Activated B cell treated with CpG ODN at 0.5 μM for 24 hours (primary cell): ENCODE measurements at regions not wholly inside any gene's neighbourhood (a gene's known extent, or its start where the extent isn't known, plus 50 kb on each side); places are given as distances from the start of the nearest gene placed in this dataset.

Experiments
- ATAC-seq: fragments of 200-7000 bp; cut with Tn5 transposase; one replicate; pipeline ENCODE4 v1.10.0; 2021; ENCODE audit warnings: low read depth, mild to moderate bottlenecking, moderate library complexity
- CTCF ChIA-PET: fragments of 350-600 bp; sonication (Branson Sonifier 250); formaldehyde crosslinking; loops from one replicate; lab custom pipeline; 2021; ENCODE audit warnings: antibody characterized with exemption; lab: Charles Lee
- POLR2A ChIA-PET: fragments of 350-600 bp; sonication (Branson Sonifier 250); formaldehyde crosslinking; loops from one replicate; lab custom pipeline; 2021; ENCODE audit warnings: antibody characterized with exemption; lab: Charles Lee
- DNase-seq: peaks from one replicate; pipeline ENCODE4 v3.0.0; 2022
- H3K27ac Mint-ChIP-seq: one replicate; pipeline ENCODE4 v1.8.0; 2020; ENCODE audit warnings: mixed read lengths
- H3K27me3 Mint-ChIP-seq: one replicate; pipeline ENCODE4 v1.8.0; 2021; ENCODE audit warnings: mixed read lengths
- H3K36me3 Mint-ChIP-seq: one replicate; pipeline ENCODE4 v1.8.0; 2021; ENCODE audit warnings: low read depth, mixed read lengths
- H3K4me1 Mint-ChIP-seq: one replicate; pipeline ENCODE4 v1.8.0; 2021; ENCODE audit warnings: mixed read lengths
- H3K4me3 Mint-ChIP-seq: one replicate; pipeline ENCODE4 v1.8.0; 2020; ENCODE audit warnings: mild to moderate bottlenecking, mixed read lengths
- H3K9me3 Mint-ChIP-seq: one replicate; pipeline ENCODE4 v1.8.0; 2020; ENCODE audit warnings: mixed read lengths
- intact Hi-C: fragments of 100-400 bp; cut with micrococcal nuclease; formaldehyde crosslinking; loops from one replicate; pipeline ENCODE4 v1.15.1; 2024
- TF ChIP-seq, protein P1 (sequence below): fragments of 200-600 bp; IDR thresholded peaks from one replicate; pipeline ENCODE4 v1.8.0; 2022; ENCODE audit warnings: antibody characterized with exemption, mild to moderate bottlenecking

DNA sequence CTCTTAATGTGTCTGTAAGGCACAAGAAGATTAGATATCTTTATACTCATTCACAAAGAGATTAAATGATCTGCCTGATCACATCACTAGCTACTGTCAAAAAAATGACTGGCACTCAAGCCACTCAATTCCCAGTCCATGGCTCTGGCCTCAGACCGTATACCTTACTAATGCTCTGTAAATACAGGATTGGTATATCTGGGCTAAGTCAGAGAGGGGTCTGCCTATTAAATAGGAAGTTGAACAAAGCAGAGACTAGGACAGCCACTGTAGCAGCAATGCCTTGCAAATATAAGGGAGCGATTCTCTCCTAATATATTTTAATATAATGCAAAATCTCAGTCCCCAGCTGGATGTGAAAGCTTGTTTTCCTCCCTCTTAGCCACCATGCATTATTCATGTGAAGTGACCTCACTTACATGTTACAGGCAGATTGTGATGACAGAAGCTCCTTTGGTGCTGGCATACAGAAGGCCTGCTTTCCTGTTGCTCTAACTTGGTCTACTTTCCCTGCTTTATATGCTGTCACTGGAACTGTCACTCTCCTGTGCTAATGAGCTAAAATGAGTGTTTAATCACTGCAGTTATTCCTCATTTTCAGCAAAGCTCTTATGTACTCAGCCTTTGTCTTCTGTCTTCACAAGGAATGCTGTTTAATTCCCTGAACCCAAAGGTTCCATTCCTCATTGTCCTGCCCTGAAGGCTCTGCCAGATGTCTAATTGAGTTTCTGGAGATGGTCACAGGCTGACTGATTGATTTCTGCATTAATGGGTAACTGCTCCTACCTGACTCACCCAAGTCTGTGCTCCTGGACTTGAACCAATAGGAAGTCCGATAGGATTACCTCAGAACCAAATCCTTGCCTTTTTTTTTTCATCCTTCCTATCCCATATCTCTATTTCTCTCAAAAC lies 578.2 kb downstream of the KLHL13 start:
- Mint-ChIP-seq H3K4me1 (no peaks in the 10 kb centered on the region), H3K36me3 (no peaks in the 10 kb centered on the region), H3K4me3 (no peak overlapping the region), H3K9me3 (peaks cover 2% of the 10 kb centered on the region), H3K27ac (no peak overlapping the region), H3K27me3 (no peaks in the 10 kb centered on the region)
- ATAC-seq (no peak), DNase-seq (no peak)
- intact Hi-C loops = no loop called here
- POLR2A ChIA-PET = no interaction called here
- TF ChIP-seq, protein P1, sequence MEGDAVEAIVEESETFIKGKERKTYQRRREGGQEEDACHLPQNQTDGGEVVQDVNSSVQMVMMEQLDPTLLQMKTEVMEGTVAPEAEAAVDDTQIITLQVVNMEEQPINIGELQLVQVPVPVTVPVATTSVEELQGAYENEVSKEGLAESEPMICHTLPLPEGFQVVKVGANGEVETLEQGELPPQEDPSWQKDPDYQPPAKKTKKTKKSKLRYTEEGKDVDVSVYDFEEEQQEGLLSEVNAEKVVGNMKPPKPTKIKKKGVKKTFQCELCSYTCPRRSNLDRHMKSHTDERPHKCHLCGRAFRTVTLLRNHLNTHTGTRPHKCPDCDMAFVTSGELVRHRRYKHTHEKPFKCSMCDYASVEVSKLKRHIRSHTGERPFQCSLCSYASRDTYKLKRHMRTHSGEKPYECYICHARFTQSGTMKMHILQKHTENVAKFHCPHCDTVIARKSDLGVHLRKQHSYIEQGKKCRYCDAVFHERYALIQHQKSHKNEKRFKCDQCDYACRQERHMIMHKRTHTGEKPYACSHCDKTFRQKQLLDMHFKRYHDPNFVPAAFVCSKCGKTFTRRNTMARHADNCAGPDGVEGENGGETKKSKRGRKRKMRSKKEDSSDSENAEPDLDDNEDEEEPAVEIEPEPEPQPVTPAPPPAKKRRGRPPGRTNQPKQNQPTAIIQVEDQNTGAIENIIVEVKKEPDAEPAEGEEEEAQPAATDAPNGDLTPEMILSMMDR = no peak
- CTCF ChIA-PET = no interaction called here

DNA sequence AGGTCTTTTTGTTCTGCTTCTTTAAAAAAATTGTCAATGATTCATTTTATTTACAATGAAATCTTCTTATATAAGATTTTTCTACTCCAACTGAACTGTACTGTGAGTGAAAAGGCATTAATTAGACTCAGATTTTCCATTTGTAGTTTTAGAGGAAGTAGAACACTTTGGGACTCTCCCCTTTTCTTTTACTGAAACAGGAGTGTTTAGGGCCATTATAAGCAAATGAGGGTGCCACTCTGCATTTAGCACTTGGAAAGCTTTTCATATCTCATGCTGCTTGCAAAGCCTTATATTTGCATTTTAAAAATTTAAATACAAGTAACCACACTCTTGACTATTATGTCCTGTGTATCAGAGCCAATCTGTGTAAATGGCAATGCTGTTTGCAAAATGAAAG lies 584.3 kb downstream of the KLHL13 start:
- CTCF ChIA-PET = no interaction called here
- TF ChIP-seq, protein P1 = no peak
- H3K4me1 Mint-ChIP-seq = no peaks in the 10 kb centered on the region

GRCh38 chrX:117522725-117523700 lies 593.6 kb downstream of the KLHL13 start:
- no peaks in the 10 kb centered on the region for H3K4me1 Mint-ChIP-seq
- H3K36me3 Mint-ChIP-seq = no peaks in the 10 kb centered on the region
- DNase-seq (no peak), ATAC-seq (no peak)
- H3K4me3 Mint-ChIP-seq = no peak overlapping the region
- H3K27me3 Mint-ChIP-seq = no peaks in the 10 kb centered on the region
- ChIA-PET POLR2A (no interaction called here), CTCF (no interaction called here)
- no peak overlapping the region for H3K27ac Mint-ChIP-seq
- intact Hi-C loops = no loop called here
- TF ChIP-seq, protein P1 = no peak
- H3K9me3 Mint-ChIP-seq = no peaks in the 10 kb centered on the region

More for the DNA sequence above, 584.3 kb downstream of the KLHL13 start:
- POLR2A ChIA-PET = no interaction called here
- Mint-ChIP-seq H3K36me3 (no peaks in the 10 kb centered on the region), H3K4me3 (no peak overlapping the region), H3K27ac (no peak overlapping the region), H3K27me3 (no peaks in the 10 kb centered on the region), H3K9me3 (peaks cover 2% of the 10 kb centered on the region)
- intact Hi-C loops = no loop called here
- DNase-seq = no peak
- ATAC-seq = no peak

GRCh38 chrX:117517994-117518393 lies 598.6 kb downstream of the KLHL13 start:
- POLR2A ChIA-PET = no interaction called here
- Mint-ChIP-seq H3K27ac (no peak overlapping the region), H3K27me3 (no peaks in the 10 kb centered on the region), H3K9me3 (no peaks in the 10 kb centered on the region), H3K4me1 (no peaks in the 10 kb centered on the region), H3K36me3 (no peaks in the 10 kb centered on the region), H3K4me3 (no peak overlapping the region)
- ATAC-seq (no peak), DNase-seq (no peak)
- TF ChIP-seq, protein P1 = no peak
- CTCF ChIA-PET = no interaction called here
- intact Hi-C loops = no loop called here

DNA sequence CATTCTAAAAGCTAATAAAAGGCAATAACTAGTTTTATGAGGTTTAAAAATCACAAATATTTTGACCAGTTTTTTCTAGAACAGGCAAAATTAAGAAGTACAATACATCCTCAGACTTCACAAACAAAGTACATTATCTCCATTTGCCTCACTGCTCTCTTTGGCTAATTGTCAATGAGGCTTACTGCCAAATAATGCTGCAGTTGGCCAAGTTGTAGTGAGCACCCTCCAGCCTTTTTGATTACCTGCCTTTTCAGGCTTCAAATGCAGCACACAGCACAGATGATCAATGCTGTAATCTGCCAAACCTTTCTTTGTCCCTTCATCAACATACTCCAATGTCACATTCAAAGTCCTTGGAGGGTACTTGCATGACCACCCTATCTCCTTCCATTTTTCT lies 605.2 kb downstream of the KLHL13 start:
- H3K4me1 Mint-ChIP-seq = no peaks in the 10 kb centered on the region
- intact Hi-C loops = no loop called here
- DNase-seq (no peak), ATAC-seq (no peak)
- H3K4me3 Mint-ChIP-seq = no peak overlapping the region
- no peak overlapping the region for H3K27ac Mint-ChIP-seq
- no peaks in the 10 kb centered on the region for H3K36me3 Mint-ChIP-seq
- CTCF ChIA-PET = no interaction called here
- no peaks in the 10 kb centered on the region for H3K9me3 Mint-ChIP-seq
- POLR2A ChIA-PET = no interaction called here
- TF ChIP-seq, protein P1 = no peak
- H3K27me3 Mint-ChIP-seq = no peaks in the 10 kb centered on the region
